Muscle layer of duodenum (tissue), 2 donors: ENCODE measurements at regions not wholly inside any gene's neighbourhood (a gene's known extent, or its start where the extent isn't known, plus 50 kb on each side); places are given as distances from the start of the nearest gene placed in this dataset.

Experiments
- H3K27ac ChIP-seq: one replicate; pipeline ENCODE4 v1.7.0; 2013; ENCODE audit warnings: mild to moderate bottlenecking, low read length
- H3K27me3 ChIP-seq: one replicate; pipeline ENCODE4 v1.7.0; 2013; ENCODE audit warnings: low read depth, mild to moderate bottlenecking, control low read depth, low read length
- H3K36me3 ChIP-seq, 2 donors: one replicate each; pipeline ENCODE4 v1.7.0; 2013; ENCODE audit warnings: low read length in 2 of 2, control low read depth in 1 of 2, mild to moderate bottlenecking in 1 of 2; ENCODE audit not compliant: insufficient read depth in 2 of 2, control insufficient read depth in 1 of 2
- H3K4me1 ChIP-seq, 2 donors: one replicate each; pipeline ENCODE4 v1.7.0; 2013; ENCODE audit warnings: low read length in 2 of 2, mild to moderate bottlenecking in 2 of 2, control low read depth in 1 of 2, moderate library complexity in 1 of 2; ENCODE audit not compliant: insufficient read depth in 2 of 2, control insufficient read depth in 1 of 2
- H3K4me3 ChIP-seq, 2 donors: one replicate each; pipeline ENCODE4 v1.7.0; 2013; ENCODE audit warnings: low read length in 2 of 2, low read depth in 1 of 2, mild to moderate bottlenecking in 1 of 2
- H3K9me3 ChIP-seq, 2 donors: one replicate each; pipeline ENCODE4 v1.7.0; 2013; ENCODE audit warnings: low read length in 2 of 2, control low read depth in 1 of 2, mild to moderate bottlenecking in 1 of 2; ENCODE audit not compliant: control insufficient read depth in 1 of 2
- donor health status: healthy.

DNA sequence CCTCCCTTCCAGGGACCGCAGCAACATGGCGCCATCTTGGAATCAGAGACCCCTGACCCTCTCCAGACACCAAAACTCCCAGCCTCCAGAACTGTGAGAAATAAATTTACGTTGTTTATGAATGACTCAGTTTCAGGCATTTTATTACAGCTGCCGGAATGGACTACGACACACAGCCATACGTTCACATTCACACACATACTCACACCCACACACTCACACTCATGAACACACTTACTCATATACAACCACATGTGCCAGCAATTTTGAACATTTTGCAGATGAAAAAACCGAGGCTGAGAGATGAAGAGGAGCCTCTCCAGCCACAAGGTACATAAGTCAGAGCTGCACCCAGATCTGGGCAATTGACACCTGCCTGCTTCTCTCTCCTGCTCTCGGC is 151.0 kb upstream of the RAB4A start:
- H3K27ac ChIP-seq: no peak overlapping the region
- H3K4me1 ChIP-seq: peaks cover 7 to 14% of the 10 kb centered on the region in 2 donors
- no peaks in the 10 kb centered on the region for H3K9me3 ChIP-seq
- no peak overlapping the region for H3K4me3 ChIP-seq
- H3K36me3 ChIP-seq: no peaks in the 10 kb centered on the region
- H3K27me3 ChIP-seq: no peaks in the 10 kb centered on the region

DNA sequence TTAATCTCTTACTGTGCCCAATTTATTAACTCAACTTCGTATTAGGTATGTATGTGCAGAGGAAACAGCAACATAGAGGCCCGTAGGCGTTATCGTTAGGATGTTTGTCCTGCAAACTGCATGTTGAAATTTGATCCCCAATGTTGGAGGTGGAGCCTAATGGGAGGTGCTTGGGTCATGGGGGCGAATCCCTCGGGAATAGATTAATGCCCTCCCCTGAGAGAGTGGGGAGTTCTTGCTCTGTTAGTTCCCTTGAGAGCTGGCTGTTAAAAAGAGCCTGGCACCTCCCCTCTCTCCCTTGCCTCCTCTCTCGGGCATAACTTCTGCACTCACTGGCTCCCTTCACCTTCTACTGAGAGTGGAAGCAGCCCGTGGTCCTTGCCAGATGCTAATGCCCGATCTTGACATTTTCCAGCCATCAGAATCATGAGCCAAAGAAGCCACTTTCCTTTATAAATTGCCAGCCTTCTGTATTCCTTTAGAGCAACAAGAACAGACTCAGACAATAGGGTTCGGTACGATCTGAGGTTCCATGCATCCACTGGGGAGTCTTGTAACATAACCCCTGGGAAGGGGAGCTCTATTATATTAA is 149.0 kb upstream of the RAB4A start:
- Histone ChIP-seq H3K27ac (no peak overlapping the region), H3K4me3 (no peak overlapping the region), H3K27me3 (no peaks in the 10 kb centered on the region), H3K9me3 (no peaks in the 10 kb centered on the region), H3K36me3 (no peaks in the 10 kb centered on the region), H3K4me1 (peaks cover 5 to 7% of the 10 kb centered on the region in 2 donors)

DNA sequence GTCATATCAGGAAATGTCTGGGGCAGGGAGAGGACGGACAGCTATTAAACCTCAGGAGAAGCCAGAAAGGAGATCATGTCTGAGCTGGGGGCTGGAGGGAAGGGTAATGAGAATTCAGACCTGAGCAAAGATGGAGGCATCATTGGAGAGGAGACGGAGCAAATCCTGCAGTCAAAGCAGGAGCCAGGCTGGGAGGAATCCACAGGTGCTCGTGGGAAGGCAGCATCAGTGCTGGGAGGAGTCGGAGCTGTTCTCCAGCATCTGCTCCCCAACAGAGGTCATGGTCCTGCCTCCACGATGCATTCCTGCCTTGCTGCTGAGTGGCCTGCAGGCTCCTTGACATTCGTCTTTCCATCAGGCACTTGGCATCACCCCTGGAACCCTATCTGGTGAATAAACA is 148.3 kb upstream of the RAB4A start:
- H3K27ac ChIP-seq: no peak overlapping the region
- H3K4me1 ChIP-seq: peaks cover 0 to 5% of the 10 kb centered on the region in 2 donors
- H3K36me3 ChIP-seq: no peaks in the 10 kb centered on the region

DNA sequence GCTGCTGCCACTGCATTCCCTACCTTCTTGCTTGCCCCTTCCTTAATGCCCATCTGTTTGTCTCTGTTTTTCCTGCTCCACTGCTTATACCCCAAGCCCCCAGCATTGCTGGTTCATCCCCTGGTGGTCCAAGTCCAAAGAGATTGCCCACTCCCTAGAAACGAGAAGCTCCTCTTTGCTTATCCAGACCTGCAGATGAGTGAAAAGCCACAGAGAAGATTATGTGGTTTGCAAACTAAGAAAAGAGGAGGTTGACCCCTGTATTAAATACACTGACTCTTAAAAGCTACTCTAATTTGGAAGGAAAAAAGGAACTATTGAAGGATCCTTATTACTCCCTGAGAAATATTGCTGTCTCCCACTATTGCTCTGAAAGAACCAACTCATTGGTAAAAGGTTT is 146.8 kb upstream of the RAB4A start:
- Histone ChIP-seq H3K4me3 (no peak overlapping the region), H3K36me3 (no peaks in the 10 kb centered on the region), H3K27me3 (no peaks in the 10 kb centered on the region), H3K27ac (peak overlapping the region; percentile 52), H3K9me3 (no peaks in the 10 kb centered on the region), H3K4me1 (no peaks in the 10 kb centered on the region)

More for the DNA sequence above, 148.3 kb upstream of the RAB4A start:
- Histone ChIP-seq H3K4me3 (no peak overlapping the region), H3K9me3 (no peaks in the 10 kb centered on the region), H3K27me3 (no peaks in the 10 kb centered on the region)

DNA sequence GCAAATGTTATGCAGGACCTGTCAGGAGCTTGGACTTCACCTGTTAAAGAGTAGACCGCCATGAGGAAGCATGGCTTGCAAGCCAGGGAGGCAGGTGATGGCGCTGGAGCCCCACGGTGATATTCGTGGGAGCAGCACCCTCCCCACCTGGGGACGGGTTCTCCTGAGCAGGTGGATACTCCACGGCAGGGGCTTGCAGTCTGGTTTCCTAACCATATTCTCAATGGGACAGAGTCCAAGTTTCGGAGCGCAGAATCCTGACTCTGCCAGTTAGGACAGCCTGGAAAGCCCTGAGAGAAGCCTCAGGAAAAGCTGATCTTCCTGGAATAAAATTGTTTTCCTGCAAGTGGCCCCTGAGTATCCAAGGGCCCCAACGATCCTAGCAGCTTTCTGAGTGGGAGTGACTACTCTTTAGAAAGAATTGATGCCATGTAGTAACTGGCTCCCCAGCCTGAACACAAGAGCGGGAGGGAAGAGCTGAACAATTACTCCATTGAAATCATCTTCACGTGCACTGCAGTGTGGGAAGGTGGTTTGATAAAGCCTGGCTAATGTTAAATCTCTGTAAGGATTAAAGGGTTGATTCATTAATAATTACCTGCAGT is 146.3 kb upstream of the RAB4A start:
- Histone ChIP-seq H3K4me3 (no peak overlapping the region), H3K27me3 (no peaks in the 10 kb centered on the region), H3K27ac (peak overlapping the region; percentile 52)

DNA sequence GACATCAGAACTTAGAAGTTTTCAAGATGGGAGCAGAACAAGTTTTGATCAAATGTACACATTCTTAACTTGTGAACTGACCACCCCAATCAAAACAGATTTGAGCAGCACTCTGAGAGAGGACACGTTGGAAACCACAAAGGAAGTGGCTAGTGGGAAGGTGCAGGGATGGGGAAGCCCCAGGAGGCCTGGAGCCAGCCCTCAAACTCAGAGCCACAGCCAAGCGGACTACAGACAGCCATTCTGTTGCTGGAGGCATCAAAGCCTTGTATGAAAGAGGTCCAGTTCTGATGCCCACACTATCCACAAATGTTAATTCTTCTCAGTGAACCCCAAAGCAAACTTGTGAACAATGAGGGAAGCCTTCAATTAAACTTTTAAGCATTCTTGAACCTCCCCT is 143.6 kb upstream of the RAB4A start:
- H3K36me3 ChIP-seq: no peaks in the 10 kb centered on the region
- H3K9me3 ChIP-seq: no peaks in the 10 kb centered on the region
- no peak overlapping the region for H3K27ac ChIP-seq
- no peak overlapping the region for H3K4me3 ChIP-seq
- no peaks in the 10 kb centered on the region for H3K4me1 ChIP-seq
- no peaks in the 10 kb centered on the region for H3K27me3 ChIP-seq

More for the DNA sequence above, 146.3 kb upstream of the RAB4A start:
- Histone ChIP-seq H3K4me1 (no peaks in the 10 kb centered on the region), H3K9me3 (no peaks in the 10 kb centered on the region), H3K36me3 (no peaks in the 10 kb centered on the region)

DNA sequence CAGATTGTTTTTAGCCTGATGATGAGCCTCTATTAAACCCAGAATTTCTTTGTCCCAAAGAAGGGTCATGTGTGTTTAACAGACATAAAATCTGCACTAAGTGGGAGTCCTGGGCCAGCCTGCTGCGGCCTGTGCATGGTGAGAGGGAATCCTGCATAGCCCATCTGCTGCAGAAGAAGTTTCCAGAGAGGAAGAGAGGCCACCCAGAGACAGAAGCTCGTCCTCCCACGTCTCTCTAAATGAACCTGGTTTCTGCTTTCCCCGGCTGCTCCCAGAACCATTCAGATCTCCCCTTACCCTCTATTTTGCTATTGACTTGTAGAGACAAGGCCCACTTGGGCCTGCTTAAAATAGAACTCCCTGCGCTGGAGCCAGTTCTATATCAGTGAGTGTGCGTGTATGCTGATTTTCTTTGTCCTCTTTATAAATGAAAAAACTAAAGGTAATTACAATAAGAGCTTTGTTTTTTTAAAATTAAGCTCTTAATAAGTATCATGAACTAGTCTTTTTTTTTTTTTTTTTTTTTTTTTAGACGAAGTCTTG is 142.8 kb upstream of the RAB4A start:
- Histone ChIP-seq H3K27ac (no peak overlapping the region), H3K4me1 (no peaks in the 10 kb centered on the region), H3K27me3 (no peaks in the 10 kb centered on the region), H3K4me3 (no peak overlapping the region), H3K36me3 (no peaks in the 10 kb centered on the region), H3K9me3 (no peaks in the 10 kb centered on the region)

DNA sequence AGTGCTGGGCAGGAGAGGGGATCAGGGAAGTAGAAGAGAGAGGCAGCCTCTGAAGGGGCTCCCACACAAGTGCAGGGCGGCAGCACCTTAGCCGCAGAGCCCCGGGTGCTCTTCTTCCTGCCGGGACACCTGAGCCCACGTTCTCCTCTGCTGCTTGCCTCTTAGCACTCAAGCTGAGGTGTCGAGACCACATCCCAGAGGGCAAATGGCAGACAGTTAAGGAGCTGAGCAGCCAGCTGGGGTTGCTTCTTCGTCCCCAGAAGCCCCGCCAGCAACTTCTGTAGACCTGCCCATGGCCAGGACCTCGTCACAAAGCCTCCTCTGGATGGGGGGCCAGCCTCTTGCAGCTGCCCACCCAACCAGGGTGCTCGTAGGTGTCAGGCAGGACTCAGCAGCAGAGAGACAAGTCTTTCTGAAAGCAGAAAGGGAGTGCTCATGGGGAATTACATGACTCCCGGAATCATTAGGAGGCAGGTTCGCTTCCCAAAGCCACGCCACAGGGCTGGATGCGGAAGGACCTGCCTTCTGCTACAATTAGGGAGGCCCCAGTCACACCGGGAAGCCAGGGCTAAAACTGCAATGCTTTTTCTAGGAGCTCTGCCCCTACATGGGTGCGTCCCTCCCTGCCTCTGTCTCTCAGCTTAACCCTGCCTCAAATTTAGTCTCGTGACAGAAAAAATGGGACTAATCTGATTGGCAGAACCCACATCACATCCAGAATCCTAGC is 141.4 kb upstream of the RAB4A start:
- H3K9me3 ChIP-seq: no peaks in the 10 kb centered on the region
- no peaks in the 10 kb centered on the region for H3K36me3 ChIP-seq
- H3K4me3 ChIP-seq: no peak overlapping the region
- H3K27ac ChIP-seq: peak overlapping the region; percentile 83
- no peaks in the 10 kb centered on the region for H3K4me1 ChIP-seq
- H3K27me3 ChIP-seq: no peaks in the 10 kb centered on the region

DNA sequence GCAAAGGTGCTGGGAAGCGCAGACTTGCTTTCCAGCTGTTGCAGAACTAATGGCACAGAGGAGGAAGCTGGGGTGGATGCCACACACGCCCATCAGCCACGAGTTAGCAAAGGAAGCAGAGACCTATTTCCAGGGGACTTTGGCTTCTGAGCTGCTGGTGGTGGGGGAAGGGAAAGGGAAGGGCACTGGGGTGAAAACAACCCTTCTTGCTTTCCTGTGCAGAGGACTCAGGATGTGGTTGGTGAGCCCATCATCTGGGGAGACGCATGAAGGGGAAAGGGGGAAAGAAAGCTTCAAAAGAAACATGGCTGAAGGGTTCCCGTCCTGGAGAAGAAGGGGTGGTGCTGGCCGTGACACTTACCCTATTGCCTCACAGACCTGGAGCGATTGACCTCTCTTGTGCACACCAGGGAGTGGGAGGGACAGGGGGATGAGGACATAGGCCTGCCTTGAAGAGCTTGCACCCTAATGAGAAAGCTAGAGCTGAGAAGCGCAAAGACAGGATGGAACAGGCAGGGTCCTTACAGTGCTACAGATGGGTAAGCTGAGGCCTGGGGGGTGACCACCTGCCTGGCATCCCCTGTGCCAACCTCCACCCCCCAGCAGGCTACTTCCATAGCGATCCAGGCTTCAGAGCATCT is 140.8 kb upstream of the RAB4A start:
- H3K4me1 ChIP-seq: no peaks in the 10 kb centered on the region
- no peaks in the 10 kb centered on the region for H3K36me3 ChIP-seq
- peak overlapping the region; percentile 83 for H3K27ac ChIP-seq
- no peaks in the 10 kb centered on the region for H3K27me3 ChIP-seq
- no peaks in the 10 kb centered on the region for H3K9me3 ChIP-seq
- H3K4me3 ChIP-seq: no peak overlapping the region

DNA sequence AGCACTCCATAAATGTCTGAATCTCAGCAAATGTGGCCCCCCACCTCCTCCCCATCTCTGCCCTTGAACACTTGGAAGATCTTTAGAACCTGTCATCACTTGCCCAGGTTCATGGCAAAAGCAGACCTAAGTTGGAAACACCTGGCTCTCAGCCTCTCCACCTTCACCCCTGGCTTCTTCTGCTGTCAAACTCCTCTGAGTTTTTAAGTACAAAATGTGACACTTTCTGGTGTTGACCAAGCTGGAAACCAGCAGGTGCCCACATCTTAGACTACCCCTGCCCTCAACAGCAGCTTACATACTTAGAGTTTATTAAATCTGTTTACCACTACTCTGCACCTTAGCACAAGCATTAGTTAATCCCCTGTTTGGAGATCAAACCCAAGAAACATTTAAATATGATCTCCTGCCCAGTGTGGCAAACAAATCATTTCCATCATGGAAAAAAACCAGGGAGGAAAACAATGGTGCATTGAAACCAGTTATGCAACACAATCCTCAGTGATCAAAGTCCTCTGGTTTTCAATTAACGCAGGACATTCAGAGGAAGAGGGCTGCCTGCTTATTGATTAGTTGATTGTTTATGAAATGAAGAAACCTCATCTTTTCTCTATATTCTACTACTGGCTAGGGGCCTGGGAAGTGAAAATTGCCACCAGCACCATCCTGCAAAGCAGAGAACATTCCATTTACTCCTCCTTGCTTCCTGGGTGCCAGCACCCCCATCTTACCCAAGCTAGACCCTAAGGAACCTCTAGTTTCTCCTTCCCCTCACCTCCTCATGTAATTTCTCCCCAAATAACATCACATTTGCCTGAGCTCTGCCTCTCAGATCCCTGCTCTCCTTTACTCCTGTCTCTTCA is 139.4 kb upstream of the RAB4A start:
- peak overlapping the region; percentile 83 for H3K27ac ChIP-seq
- no peak overlapping the region for H3K4me3 ChIP-seq
- H3K27me3 ChIP-seq: no peaks in the 10 kb centered on the region
- H3K9me3 ChIP-seq: no peaks in the 10 kb centered on the region
- no peaks in the 10 kb centered on the region for H3K36me3 ChIP-seq
- H3K4me1 ChIP-seq: no peaks in the 10 kb centered on the region
